ENCODE measurements at regions not wholly inside any gene's neighbourhood (a gene's known extent, or its start where the extent isn't known, plus 50 kb on each side); places are given as distances from the start of the nearest gene placed in this dataset.

DNA sequence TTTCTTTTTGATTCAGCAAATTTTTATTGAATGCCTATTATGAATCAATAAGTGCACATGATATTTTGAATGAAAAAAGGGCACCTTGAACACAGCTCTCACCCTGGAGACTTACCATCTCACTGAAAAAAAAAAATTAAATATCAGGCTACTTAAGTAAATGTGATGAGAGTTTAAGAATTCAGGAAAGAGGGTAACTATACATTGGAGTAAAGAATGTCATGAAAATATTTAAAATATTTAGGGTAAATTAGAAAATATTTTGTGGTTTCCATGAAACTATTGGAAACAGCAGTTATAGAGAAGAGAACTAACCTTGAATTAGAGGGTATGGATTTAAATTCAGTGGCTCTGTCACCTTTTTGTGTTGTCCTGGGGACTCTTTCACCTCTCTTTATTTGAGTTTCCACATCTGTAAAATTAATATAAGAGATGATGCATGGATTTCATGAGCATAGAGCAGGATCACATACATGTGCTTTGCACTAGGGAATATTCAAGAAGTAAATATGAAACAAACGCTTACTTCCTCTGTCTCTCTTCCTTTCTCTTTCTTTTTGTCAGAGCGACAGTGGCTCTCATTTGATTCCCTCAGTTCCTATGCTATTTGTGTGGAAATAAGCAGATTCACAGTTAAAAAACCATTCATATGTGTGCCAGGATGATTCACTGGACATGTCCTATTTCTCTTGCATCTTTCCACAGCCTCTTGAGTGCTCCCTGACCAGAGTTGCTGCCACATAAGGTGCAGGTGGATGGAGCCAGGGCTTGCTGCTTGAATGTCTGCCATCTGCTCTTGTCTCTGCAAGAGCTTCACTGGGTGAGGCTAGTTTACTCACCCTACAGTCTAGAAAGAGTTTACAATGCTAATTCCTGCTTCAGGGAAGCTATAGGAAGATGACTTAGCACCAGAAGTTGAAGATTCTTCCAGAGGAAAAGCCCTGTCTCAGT lies 533.1 kb downstream of the ETS1 start:
- no peak for DNase-seq (ENCODE audit: low spot score)

DNA sequence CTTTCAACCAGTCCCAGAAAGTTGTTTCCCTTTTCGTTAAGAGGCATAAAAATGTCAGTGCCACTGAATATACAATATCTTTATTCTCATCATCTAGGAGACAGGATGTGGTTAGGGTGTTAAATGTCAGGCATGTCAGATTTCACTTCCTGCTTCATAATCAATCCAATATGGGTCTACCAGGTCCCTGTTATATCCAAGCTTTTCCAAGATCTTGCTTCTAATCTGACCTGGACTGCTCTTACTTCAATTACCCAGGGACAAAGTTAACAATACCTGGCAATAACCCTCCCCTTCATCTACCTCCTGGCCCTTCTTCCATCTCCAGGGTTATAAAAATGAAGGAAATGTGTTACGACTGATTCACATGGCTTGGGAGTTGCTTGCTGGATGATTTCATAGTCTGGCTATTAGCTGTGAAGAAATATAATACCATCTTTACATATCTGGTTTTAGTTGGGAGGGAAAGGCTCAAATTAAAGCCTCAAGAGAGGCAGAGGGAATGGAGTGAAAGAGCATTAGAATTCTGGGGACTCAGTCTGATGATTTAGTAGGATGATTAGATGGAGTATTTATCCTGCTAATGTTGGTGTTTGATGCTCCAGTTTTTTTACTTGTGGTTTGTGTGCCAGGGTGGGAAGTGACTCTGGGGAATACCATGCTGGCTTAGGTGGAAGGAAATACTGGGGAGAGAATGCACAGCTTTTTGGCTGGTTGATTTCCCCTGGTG lies 534.3 kb downstream of the ETS1 start:
- no peak for ATAC-seq (ENCODE audit: low FRiP score)

More for the DNA sequence above, 533.1 kb downstream of the ETS1 start:
- no peak for ATAC-seq (ENCODE audit: low FRiP score)
- TF ChIP-seq, protein P1, sequence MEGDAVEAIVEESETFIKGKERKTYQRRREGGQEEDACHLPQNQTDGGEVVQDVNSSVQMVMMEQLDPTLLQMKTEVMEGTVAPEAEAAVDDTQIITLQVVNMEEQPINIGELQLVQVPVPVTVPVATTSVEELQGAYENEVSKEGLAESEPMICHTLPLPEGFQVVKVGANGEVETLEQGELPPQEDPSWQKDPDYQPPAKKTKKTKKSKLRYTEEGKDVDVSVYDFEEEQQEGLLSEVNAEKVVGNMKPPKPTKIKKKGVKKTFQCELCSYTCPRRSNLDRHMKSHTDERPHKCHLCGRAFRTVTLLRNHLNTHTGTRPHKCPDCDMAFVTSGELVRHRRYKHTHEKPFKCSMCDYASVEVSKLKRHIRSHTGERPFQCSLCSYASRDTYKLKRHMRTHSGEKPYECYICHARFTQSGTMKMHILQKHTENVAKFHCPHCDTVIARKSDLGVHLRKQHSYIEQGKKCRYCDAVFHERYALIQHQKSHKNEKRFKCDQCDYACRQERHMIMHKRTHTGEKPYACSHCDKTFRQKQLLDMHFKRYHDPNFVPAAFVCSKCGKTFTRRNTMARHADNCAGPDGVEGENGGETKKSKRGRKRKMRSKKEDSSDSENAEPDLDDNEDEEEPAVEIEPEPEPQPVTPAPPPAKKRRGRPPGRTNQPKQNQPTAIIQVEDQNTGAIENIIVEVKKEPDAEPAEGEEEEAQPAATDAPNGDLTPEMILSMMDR (IDR thresholded peaks at IDR 0.05), result no peak

DNA sequence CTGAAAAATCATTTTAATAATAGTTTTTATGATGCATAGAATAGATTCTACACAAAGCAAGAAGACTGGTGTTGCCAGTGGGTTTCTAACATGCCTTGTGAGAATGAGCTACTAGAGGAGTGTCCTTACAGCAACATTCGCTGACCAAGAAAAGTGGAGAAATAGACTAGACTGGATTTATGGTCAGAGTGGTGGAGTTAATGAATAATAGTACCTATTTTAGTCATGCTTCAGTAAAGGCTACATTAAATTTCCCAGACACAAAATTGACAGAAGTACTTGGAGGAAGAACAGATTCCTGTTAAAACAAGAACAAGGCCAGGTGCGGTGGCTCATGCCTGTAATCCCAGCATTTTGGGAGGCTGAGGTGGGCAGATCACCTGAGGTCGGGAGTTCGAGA lies 539.2 kb downstream of the ETS1 start:
- no peak for ATAC-seq (ENCODE audit: low FRiP score)
- TF ChIP-seq, protein P1 (IDR thresholded peaks at IDR 0.05), result no peak
- DNase-seq (ENCODE audit: low spot score), result no peak

More for the DNA sequence above, 534.3 kb downstream of the ETS1 start:
- TF ChIP-seq, protein P1 (IDR thresholded peaks at IDR 0.05), result no peak
- no peak for DNase-seq (ENCODE audit: low spot score)

DNA sequence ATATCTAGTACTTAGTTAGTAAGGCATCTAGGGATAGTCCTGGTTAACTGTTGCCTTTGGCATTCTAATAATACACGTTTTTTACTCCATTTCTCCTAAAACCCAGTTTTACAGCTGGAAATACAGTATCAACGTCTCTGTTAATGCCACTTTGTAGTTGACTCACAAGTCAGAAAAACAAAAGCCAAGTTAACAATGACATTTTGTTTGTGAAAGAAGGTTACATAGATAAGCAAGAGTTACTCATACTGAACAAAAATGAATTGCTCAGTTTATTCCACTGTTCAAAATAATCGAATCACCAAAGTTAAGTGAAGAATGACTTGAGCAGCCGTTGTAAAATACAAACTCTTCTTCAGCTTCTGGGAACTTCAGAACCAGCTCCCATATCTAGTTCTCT lies 540.3 kb downstream of the ETS1 start:
- TF ChIP-seq, protein P1 (IDR thresholded peaks at IDR 0.05), result no peak
- DNase-seq (ENCODE audit: low spot score), result no peak

DNA sequence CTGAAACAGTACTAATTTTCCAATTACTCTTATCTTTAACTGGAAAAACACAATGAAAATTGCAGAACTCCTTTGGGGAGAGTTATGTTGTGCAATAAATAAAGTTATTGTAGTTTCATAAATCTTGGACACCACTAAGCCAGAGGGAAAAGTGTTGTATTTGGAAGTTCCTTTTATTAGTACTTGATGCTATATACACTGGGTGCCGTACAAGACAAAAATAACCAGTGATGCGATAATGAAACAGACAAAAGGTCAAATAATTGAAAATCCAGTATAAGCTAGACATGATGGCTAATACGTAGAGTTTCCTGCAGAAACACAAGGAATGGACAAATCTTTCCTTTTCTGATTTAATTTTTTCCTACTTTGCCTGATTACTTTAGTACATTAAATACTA lies 541.1 kb downstream of the ETS1 start:
- TF ChIP-seq, protein P1 (IDR thresholded peaks at IDR 0.05), result no peak
- DNase-seq (ENCODE audit: low spot score) (no peak), ATAC-seq (ENCODE audit: low FRiP score) (no peak)

More for the DNA sequence above, 540.3 kb downstream of the ETS1 start:
- ATAC-seq (ENCODE audit: low FRiP score), result no peak

DNA sequence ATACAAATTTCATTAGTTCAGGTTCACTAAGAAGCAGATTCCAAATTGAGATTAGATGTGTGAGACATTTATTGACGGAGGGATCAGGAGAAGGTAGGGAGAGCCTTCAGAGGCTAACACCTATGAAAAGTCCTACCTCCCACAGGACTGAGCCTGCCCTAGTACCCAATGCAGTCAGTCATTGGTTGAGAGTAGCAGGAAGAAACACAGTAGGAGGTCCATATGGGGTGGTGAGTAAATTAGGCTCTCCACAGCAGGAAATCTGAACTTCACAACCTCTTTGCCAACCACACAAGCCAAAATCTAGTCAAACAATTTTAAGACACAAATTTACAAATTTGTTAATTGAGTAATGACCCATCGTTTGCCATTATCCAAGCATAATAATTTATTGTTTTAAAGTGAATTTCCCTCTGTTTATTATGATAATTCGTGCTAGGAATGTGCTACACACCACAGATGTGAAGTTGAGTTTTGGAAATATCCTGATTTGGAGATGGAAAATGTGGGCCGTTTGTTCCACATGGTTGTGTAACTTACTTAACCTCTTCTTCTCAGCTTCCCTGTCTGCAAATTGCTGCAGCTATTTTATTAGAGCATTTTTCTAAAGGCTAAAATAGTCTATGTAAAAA lies 542.1 kb downstream of the ETS1 start:
- DNase-seq (ENCODE audit: low spot score) (no peak), ATAC-seq (ENCODE audit: low FRiP score) (no peak)
- TF ChIP-seq, protein P1 (IDR thresholded peaks at IDR 0.05), result no peak

Measured in omental fat pad (tissue), 3 donors.